A549 (cell line): ENCODE measurements at regions not wholly inside any gene's neighbourhood (a gene's known extent, or its start where the extent isn't known, plus 50 kb on each side); places are given as distances from the start of the nearest gene placed in this dataset.

ENCODE experiments used
- BHLHE40 ChIP-seq: IDR thresholded peaks from 2 replicates; pipeline ENCODE4 v1.6.1; 2012; ENCODE audit warnings: low read depth, low read length, inconsistent platforms
- POLR2A ChIP-seq: IDR thresholded peaks from 2 replicates; pipeline ENCODE4 v1.6.1; 2012; ENCODE audit warnings: mild to moderate bottlenecking, low read length
- TF ChIP-seq, protein P1 (sequence below): IDR thresholded peaks from 2 replicates; pipeline ENCODE4 v1.6.1; 2012
- TF ChIP-seq, protein P2 (sequence below): fragments of >200 bp; sonication (Bioruptor Twin); formaldehyde crosslinking; IDR thresholded peaks from 3 replicates; pipeline ENCODE4 v1.5.1; 2016
- TF ChIP-seq, protein P3 (sequence below): fragments of 200-600 bp; sonication (generic); IDR thresholded peaks from 2 replicates; pipeline ENCODE4 v1.6.1; 2016; ENCODE audit warnings: antibody characterized with exemption, mild to moderate bottlenecking, moderate library complexity

DNA sequence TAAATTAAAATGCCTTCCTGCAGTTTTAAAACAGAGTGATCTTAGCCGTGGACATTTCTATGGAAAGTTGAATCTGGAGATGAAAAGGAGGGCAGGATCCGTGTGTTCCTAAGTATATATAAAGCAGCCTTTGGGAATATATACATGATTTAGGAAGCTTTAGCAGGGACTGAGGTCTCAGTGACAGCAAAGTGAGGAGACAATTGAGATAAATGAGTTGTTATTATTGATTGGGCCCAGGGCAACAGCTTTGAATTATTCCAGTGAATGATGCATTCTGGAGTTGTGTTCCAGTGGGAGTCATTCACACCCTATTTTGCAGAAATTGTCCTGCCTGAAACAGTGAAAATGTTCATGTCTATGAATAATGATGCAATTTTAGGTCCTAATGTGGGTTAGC is 281.4 kb downstream of the BCHE start:
- TF ChIP-seq POLR2A: no peak
- TF ChIP-seq, protein P1, sequence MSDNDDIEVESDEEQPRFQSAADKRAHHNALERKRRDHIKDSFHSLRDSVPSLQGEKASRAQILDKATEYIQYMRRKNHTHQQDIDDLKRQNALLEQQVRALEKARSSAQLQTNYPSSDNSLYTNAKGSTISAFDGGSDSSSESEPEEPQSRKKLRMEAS: no peak
- no peak for TF ChIP-seq BHLHE40
- TF ChIP-seq, protein P2, sequence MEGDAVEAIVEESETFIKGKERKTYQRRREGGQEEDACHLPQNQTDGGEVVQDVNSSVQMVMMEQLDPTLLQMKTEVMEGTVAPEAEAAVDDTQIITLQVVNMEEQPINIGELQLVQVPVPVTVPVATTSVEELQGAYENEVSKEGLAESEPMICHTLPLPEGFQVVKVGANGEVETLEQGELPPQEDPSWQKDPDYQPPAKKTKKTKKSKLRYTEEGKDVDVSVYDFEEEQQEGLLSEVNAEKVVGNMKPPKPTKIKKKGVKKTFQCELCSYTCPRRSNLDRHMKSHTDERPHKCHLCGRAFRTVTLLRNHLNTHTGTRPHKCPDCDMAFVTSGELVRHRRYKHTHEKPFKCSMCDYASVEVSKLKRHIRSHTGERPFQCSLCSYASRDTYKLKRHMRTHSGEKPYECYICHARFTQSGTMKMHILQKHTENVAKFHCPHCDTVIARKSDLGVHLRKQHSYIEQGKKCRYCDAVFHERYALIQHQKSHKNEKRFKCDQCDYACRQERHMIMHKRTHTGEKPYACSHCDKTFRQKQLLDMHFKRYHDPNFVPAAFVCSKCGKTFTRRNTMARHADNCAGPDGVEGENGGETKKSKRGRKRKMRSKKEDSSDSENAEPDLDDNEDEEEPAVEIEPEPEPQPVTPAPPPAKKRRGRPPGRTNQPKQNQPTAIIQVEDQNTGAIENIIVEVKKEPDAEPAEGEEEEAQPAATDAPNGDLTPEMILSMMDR: no peak
- TF ChIP-seq, protein P3, sequence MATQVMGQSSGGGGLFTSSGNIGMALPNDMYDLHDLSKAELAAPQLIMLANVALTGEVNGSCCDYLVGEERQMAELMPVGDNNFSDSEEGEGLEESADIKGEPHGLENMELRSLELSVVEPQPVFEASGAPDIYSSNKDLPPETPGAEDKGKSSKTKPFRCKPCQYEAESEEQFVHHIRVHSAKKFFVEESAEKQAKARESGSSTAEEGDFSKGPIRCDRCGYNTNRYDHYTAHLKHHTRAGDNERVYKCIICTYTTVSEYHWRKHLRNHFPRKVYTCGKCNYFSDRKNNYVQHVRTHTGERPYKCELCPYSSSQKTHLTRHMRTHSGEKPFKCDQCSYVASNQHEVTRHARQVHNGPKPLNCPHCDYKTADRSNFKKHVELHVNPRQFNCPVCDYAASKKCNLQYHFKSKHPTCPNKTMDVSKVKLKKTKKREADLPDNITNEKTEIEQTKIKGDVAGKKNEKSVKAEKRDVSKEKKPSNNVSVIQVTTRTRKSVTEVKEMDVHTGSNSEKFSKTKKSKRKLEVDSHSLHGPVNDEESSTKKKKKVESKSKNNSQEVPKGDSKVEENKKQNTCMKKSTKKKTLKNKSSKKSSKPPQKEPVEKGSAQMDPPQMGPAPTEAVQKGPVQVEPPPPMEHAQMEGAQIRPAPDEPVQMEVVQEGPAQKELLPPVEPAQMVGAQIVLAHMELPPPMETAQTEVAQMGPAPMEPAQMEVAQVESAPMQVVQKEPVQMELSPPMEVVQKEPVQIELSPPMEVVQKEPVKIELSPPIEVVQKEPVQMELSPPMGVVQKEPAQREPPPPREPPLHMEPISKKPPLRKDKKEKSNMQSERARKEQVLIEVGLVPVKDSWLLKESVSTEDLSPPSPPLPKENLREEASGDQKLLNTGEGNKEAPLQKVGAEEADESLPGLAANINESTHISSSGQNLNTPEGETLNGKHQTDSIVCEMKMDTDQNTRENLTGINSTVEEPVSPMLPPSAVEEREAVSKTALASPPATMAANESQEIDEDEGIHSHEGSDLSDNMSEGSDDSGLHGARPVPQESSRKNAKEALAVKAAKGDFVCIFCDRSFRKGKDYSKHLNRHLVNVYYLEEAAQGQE: no peak
